GM10248 (cell line): ENCODE measurements at regions not wholly inside any gene's neighbourhood (a gene's known extent, or its start where the extent isn't known, plus 50 kb on each side); places are given as distances from the start of the nearest gene placed in this dataset.

ENCODE experiments used
- CTCF ChIA-PET: fragments of 300-600 bp; sonication (Branson Sonifier 250); formaldehyde crosslinking; extraction: SDS; loops from one replicate; lab custom pipeline; 2021; ENCODE audit warnings: antibody characterized with exemption; lab: Yijun Ruan, JAX
- POLR2A ChIA-PET: fragments of 350-650 bp; sonication (Branson Sonifier 250); formaldehyde crosslinking; extraction: SDS; loops from one replicate; lab custom pipeline; 2020; ENCODE audit warnings: antibody characterized with exemption; lab: Yijun Ruan, JAX
- DNase-seq: peaks from one replicate; pipeline ENCODE4 v3.0.0; 2012; ENCODE audit errors: extremely low spot score
- CTCF ChIP-seq: IDR thresholded peaks from 2 replicates; pipeline ENCODE4 v1.5.1; 2012; ENCODE audit warnings: mild to moderate bottlenecking, low read depth; ENCODE audit errors: extremely low read depth, missing control alignments, control extremely low read depth

DNA sequence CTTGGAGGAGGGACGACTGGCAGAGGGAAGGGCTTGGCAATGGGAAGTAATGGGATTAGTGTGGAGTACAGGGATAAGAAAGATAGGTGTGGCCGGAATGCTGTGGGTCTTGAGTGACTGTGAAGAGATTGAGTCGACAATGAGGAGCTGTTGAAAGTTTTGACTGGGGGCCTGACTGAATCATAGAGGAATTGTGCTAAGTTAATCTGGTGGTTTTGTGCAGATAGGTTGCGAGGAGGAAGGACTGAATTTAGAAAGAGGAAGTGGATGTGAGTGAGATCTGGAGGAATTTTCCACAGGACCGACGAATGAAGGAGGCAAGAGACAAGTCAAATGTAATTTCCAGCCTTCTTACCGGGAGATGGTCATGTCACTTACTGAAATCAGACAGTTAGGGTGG, 143.9 kb upstream of the RALGAPA2 start:
- DNase-seq, result no peak
- CTCF ChIA-PET, result interaction anchor here (0.8 to 1.2 kb wide), 2 partner anchors 10 to 18 kb away, joined by 3 read pairs; no protein-coding TSS in a partner anchor

DNA sequence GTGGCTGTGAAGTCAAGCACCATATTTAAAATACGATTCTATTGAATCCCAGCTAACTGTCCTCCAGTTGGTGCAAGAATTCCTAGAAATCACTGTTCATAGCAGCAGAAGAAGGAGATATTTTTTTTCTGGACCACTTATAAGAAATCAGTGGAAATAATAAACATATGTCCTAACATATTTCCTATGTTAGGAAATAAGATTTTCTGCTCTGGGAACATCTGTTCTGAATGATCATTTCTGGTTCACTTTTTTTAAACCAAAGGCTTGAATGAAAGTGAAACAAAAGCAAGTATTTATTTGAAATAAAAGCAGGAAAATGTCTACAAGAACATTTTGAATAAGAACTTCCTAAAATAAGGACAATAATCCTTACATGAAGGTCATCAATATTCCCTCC, 138.9 kb upstream of the RALGAPA2 start:
- ChIA-PET POLR2A (no interaction called here), CTCF (interaction anchor here (1.2 to 3.9 kb wide), 4 partner anchors 9 to 655 kb away, joined by 3 to 24 read pairs (median 3); no protein-coding TSS in a partner anchor)
- TF ChIP-seq CTCF, result no peak
- no peak for DNase-seq

More for the DNA sequence above, 143.9 kb upstream of the RALGAPA2 start:
- POLR2A ChIA-PET, result no interaction called here
- TF ChIP-seq CTCF, result no peak

DNA sequence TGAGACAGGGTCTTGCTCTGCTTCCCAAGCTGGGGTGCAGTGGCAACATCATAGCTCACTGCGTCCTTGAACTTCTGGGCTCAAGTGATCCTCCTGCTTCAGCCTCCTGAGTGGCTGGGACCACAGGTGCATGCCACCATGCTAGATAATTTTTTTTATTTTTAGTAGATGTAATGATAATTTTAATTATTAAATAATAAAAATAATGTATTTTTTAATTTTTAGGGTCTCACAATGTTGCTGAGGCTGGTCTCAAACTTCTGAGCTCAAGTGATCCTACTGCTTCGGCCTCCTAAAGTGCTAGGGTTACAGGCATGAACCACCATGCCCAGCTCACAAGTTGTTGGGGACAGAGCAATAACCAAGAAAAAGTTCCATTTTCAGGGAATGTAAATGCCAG, 138.0 kb upstream of the RALGAPA2 start:
- DNase-seq, result no peak
- no peak for TF ChIP-seq CTCF
- CTCF ChIA-PET, result interaction anchor here (1.1 to 3.9 kb wide), 5 partner anchors 8 to 656 kb away, joined by 3 to 24 read pairs (median 4); no protein-coding TSS in a partner anchor
- POLR2A ChIA-PET, result no interaction called here

GRCh38 chr20:20849161-20849560, 136.7 kb upstream of the RALGAPA2 start:
- DNase-seq, result no peak
- POLR2A ChIA-PET, result no interaction called here
- CTCF ChIA-PET, result interaction anchor here (3.9 kb wide), 1 partner anchor 12 kb away, joined by 24 read pairs; no protein-coding TSS in a partner anchor
- TF ChIP-seq CTCF, result no peak

DNA sequence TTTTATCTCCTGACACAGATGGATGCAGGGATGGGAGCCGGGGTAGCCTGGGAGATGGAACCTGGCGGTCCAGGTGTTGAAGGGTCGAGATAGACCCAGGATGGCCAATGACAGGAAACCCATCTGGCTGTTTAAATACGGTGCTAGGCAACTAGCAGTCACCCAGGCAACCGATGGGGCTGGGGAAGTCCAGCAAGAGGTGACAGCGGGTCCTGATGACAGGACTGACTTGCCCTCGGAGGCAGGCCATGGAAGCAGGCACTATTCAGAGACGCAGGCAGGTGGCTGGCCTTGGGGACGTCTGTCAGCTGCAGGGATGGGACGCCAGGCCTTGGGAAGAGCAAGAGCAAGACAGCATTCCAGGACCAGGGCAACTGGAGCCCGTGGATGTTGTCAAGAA, 135.4 kb upstream of the RALGAPA2 start:
- TF ChIP-seq CTCF, result no peak
- CTCF ChIA-PET, result interaction anchor here (3.4 kb wide), 1 partner anchor 13 kb away, joined by 22 read pairs; no protein-coding TSS in a partner anchor
- POLR2A ChIA-PET, result no interaction called here
- DNase-seq, result no peak

- no peak for DNase-seq
- ChIA-PET CTCF (interaction anchor here (2.1 to 2.5 kb wide), 2 partner anchors 17 to 19 kb away, joined by 7 to 14 read pairs; no protein-coding TSS in a partner anchor), POLR2A (no interaction called here)
- no peak for TF ChIP-seq CTCF
Observed at GRCh38 chr20:20843982-20844381, 131.5 kb upstream of the RALGAPA2 start.
